Renal cortex interstitium (tissue), 11 donors: ENCODE measurements at regions not wholly inside any gene's neighbourhood (a gene's known extent, or its start where the extent isn't known, plus 50 kb on each side); places are given as distances from the start of the nearest gene placed in this dataset.
A peak's percentile ranks its signal among the peaks of the same experiment; 100 is the strongest.

ENCODE experiments used
- DNase-seq, 11 donors: peaks; one replicate each; pipeline ENCODE4 v3.0.0-alpha.2; 2013; ENCODE audit warnings: low read depth in 9 of 11, low spot score in 4 of 11; ENCODE audit errors: extremely low read depth in 1 of 11

GRCh38 chr6:100116411-100117194 lies 122.6 kb upstream of the MCHR2 start:
- peak; percentile 41 to 66 (median 52) for DNase-seq

DNA sequence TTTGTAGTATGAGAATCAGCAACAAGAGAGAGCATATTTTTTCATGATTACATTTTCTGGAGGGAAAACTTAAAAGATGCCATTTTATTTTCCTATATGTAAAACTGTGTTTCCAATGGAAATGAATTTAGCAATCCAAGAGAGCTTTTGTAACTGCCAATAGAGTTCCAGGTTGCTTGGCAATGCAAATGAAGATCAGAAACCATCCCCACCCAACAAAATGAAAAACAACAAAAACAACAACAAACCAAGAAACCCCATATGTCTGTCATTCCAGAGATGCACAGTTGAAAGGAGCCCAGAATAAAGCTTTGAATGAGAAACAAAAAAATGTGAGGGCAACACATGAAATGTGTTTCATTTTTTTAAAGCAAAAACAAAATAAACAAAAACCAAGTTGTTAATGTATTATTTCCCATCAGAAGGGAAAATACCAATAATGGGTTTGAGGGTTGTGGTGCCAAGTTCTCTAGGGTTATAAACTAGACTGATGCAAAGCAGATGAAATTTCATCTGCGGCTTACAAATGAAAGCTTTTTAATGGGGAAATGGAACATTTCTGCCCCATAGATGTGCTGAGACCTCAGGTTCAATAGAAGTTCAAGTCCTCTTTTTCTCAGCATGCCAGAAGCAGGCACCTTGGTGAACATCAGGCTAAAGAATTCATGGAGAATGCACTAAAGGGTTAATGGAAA lies 121.5 kb upstream of the MCHR2 start:
- DNase-seq: no peak

DNA sequence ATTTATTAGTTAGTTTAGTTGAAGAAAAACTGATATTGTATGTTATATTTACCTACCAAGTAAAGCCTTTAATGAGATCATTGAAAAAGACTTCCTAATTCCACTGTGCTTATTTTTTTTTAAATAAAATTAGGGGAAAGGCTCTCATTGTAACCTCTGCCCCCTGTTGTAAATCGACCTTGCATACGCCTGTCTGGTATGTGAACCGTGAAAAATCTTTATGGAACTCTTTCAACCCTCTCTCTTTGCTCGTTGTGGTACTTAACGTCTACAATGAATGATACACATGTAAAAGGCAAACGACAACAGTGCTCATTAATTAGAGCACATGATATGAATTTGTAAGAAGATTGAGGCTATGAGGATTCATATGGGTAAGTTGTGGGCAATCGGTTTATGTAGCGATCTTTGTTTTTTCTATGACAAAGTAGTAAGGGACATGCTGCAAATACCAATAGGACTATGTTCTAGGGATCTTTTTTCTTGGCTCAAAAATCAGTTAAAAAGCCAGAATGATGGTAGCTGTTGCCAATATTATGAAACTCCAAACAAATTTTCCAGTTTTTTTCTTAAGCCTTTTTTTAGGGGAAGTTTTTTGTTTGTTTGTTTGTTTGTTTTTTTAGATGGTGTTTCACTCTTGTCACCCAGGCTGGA lies 119.0 kb upstream of the MCHR2 start:
- no peak for DNase-seq

DNA sequence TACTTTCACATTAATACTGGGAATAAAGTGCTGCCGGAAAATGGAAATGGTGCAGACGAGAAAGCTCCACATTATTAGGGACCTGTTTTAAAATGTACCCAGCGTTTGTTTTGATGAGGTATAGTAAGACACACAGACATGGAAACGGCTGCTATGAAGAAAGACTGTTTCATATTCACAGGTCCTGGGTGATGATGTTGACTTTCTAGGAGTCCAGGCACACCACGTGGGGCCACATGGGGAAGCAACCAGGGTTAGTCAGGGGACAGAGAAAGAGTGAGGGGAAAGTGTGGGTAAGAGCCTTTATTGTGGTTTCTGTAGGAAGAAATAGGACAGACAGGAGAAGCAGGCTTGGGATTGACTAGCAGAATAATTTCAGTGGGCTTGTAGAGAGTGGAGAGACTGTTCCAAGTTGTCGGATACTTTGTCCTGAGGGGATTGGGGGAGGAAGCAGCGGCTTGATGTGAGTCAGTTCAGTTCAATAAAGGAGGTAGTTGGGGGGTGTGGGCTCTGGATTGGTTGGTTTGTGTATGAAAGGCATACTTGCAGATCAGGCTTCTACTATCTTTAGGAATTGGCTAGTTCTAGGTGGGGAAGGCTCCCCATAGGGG lies 112.0 kb upstream of the MCHR2 start:
- no peak for DNase-seq

- no peak for DNase-seq
These were observed 111.1 kb upstream of the MCHR2 start for GRCh38 chr6:100105138-100105537.

DNA sequence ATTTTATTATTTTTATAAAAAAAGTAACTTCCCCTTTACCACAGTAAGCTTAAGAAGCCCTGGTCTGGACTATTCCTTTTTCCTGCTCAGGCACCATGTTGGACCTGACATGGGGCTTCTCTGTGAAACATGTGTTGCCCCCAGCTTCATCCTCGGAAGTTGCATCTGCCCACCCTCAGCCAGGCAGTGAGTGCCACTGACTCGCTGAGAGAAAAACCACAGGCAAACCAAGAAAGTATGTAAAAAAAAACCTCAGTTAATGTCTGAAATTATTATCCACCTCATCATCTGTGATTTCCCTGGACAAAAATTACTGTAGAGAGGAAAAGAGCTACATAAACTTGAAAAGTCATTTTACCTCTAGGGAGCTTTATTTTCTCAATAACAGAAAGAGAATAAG lies 109.9 kb upstream of the MCHR2 start:
- DNase-seq: no peak

DNA sequence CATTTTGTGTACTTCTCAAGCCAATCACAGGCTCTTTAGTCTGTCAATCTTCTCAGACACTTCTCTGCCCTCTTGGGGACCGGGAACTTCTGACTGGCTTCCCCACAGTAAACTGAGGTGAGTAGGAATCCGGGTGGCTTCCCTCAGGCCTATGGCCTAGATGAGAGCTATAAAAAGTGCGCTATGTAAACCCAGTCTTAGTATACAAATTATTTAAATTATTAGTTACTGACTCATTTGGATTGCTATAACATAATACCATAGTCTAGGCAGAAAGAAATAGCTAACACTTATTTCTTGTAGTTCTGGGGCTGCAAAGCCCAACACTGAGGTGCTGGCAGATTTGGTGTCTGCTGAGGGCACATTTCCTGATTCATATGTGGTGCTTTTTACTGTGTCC lies 109.2 kb upstream of the MCHR2 start:
- DNase-seq: no peak

DNA sequence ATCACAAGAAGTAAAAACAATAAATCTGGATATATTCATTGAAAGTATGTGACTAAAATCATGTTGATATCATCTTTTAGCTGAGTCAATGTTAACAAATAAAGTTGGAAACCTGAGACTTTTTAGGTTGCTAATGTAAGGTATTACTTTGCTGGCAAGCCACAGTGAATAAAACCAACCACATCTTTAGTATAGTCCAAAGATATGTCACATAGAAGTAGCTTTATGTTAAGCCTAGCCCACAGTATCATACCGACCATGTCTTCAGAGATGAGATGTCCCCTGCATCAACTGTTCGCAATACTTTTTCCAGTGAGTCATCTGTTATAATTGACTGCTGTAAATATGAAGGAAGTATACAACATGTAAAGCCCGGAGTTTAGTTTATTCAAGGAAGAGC lies 107.6 kb upstream of the MCHR2 start:
- DNase-seq: no peak

DNA sequence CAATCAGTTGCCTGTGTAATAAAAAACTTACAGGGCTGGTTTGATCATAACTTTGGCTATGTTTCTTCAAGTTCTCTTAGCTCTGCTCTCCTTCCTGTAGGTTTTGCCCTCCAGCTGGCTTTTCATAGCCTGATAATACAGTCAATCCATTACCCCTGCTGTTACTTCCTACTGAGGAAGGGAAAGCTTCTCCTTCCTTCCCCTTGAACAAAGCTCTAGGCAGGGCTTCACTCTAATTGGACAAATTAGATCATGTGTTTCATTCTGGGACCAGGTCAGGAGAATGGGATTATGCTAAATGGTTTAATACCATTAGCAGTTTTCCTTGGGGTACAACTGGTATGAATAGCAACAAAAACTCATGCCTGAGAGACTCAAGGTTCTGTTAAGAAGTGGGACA lies 106.8 kb upstream of the MCHR2 start:
- DNase-seq: no peak

DNA sequence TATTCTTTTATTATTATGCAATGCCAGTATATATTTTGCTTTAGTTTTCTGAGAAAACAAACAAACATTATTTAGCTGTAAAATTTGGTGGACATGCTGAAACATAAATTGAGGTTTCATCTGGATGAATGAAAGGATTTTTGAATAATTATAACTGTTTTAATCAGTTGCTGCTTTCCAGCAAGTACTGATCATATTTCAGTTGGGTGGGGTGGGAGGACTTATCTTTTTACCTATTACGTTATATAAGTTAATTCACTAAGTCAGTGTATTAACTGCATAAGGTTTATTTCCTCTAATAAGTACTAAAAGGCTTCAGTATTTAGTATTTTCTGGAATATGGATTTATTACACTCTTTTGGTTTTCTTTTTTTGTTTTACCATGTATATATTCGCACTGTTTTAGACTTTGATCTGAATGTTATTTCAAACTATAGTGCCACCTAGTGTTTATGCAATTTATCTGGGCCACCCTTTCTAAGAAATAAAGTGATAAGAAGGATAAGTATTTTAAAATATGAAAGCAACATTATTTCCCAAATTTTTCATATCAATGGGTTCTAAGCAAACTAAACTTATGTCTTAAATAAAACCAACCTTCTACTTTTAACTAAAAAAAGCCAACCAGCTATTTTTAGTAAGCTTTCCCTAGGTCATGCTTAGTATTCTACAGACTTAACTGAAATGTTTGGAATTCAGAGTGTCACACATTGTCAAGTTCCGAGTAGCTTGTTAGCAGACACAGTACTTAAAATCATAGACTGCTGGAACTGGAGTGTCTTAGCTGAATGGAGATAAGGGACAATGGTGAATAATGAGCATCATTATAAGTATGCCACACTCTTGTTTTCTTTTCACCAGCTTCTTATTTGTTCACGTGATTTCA lies 105.4 kb upstream of the MCHR2 start:
- DNase-seq: no peak

DNA sequence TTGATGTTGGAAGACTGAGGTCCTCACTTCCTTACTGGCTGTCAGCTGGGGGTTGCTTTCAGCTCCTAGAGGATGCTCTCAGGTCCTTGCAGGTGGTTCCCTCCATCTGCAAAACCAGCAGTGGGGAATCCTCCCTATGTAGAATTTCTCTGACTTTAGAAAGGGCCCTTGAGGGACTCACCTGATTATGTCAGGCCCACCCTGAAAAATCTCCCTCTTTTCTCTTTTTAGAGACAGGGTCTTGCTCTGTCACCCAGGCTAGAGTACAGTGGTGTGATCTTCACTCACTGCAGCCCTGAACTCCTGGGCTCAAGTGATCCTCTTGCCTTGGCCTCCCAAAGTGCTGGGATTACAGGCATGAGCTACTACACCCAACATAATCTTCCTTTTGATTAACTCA lies 102.9 kb upstream of the MCHR2 start:
- no peak for DNase-seq

- no peak for DNase-seq
These were observed 102.3 kb upstream of the MCHR2 start for GRCh38 chr6:100096341-100096740.

- DNase-seq: no peak
These were observed 99.4 kb upstream of the MCHR2 start for GRCh38 chr6:100093405-100093804.

GRCh38 chr6:100088009-100088408 lies 94.0 kb upstream of the MCHR2 start:
- DNase-seq: no peak

DNA sequence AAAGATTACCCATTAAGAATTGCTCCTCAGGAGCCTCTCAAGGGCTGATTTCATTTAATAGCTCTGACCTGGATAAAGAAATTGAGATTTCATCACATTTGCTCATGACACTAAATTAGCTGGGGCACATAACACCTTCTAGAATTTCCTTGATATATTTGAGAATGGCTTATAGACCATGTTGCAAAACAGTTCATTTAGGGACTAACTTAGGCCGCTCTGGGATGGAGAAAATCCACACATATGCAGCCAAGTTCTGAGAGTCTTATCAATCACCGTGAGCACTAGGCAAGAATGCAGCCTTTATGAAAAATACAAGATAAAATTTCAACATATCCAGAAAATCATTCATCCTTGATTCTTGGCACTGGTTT lies 91.0 kb upstream of the MCHR2 start:
- no peak for DNase-seq

GRCh38 chr6:100084316-100084990 lies 90.4 kb upstream of the MCHR2 start:
- DNase-seq: no peak

DNA sequence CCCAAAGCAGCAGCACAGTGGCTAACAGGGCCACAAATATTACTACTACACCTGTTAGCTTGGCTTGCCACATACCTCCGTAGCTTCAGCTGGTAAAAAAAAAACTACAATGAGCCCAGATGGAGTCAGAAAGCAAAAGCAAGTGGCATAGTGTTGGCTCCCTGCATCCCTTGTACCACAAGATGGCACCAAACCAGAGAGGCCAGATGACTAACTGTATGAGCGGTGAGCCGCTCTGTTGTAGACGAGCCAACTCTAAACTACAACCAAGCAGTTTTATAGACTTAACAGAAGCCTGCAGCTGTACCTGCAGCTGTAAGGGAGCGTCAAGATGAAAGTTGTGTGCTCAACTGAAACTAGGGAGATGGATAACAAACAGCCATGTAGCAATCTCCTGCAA lies 84.5 kb upstream of the MCHR2 start:
- DNase-seq: no peak

GRCh38 chr6:100065348-100065747 lies 71.3 kb upstream of the MCHR2 start:
- DNase-seq: no peak

DNA sequence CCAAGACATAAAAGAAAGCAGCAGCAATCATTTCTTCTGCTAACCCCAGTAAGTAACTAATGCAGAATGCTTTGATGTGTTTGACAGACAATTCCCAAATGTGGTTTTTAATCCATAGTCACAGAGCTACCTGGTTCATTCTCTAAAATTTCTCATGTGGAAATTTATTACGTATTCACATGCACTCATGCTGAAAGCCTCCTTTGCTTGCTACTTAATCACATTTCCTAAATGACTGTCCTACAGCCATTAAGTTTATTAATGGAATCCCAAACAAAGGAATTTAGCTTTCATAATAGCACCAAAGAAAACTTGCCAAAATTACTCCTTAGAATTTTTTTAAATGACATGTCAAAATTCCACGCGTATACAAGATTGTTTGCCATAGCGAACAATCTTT lies 68.6 kb upstream of the MCHR2 start:
- DNase-seq: no peak
